Hematopoietic multipotent progenitor cell treated with erythropoietin and hydrocortisone succinate and interleukin-3 and kit ligand, for 4 days (in vitro differentiated cells): ENCODE measurements at regions not wholly inside any gene's neighbourhood (a gene's known extent, or its start where the extent isn't known, plus 50 kb on each side); places are given as distances from the start of the nearest gene placed in this dataset.

Experiments used
- DNase-seq: peaks from one replicate; pipeline ENCODE4 v3.0.0-alpha.2; 2015

DNA sequence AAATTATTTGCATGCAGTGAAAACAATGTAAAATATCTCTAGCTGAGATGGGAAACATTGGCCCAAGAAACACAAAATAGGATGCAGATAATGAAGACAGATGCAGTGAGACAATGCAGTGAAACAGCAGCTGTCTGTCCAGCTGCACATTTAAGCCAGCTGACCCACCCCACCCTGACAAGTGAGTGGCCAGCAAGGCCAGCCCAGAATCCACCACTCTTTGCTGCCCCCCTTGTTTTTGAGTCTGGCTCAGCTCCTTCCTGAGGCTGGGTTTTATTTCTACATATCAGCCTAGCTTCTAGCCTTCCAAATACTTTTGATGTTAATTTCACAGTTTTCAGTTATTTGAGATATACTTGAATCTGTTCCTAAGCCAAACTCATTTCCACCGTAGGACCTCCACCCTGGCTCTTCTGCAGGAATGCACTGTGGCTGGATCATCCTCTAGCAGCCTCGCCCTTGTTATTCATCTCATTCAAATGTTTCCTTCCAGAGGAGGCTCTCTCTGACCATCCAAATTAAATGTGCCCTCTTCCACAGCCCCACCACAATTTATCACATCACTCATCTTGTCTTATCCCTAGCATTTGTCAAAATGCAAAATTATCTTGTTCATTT, 154.1 kb upstream of the POU2AF2 start:
- DNase-seq: no peak

DNA sequence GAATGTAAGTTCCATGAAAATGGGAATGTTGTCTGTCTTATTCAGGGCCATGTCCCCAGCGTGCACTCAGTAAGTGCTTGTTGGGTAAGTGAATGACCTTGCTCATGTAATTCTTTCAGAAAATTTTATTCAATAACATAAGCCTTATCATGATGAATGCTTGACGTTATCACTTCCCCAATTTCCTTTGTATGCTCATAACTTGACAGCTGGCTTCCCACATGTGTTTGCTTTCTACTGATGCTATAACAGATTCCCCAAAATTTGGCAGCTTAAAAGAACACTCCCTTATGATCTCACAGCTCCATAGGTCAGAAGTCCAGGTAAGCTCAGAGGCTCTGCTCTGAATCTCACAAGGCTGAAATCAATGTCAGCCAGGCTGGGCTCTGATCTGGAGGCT, 155.8 kb upstream of the POU2AF2 start:
- peak; percentile 45 for DNase-seq

DNA sequence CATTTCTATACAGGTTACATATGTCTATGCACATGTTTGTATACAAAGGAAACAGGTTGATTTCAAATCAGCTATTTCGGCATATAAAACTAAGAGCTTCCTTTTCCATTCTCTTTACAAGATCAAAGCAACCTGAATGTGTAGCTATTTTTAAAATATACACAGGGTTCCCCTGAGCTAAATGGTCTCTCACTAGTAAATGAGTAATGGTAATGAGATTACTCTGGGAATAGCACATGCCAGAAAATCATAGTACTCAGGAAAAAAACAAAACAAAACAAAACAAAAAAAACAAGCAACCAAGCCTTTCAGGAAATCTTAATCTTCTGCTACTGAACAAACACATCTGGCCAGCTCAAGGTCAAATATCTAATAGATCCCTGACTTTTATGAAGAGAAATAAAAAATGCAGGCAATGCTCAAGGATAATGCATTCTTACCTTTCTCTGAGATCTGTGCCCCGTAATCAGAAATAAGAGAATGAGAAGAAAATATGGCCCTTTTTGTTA, 156.6 kb upstream of the POU2AF2 start:
- DNase-seq: no peak

DNA sequence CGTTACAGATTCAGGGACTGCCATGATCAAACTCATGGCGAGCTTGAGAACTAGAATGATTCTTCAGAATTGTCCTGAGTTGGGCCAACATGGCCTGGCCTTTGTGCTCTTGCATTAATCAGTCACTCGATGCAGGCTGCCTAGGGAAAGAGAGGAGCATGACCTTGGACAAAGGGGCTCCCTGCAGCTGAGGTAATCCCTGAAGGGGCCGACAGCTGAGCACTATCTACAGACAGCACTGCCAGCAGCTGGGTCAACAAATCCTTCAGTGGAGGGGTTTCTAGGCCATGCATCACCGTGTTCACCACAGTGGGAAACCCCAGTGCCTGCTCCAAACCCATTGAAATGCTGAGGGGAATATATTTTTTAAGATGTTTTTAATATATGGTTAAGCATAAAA, 159.5 kb upstream of the POU2AF2 start:
- no peak for DNase-seq

DNA sequence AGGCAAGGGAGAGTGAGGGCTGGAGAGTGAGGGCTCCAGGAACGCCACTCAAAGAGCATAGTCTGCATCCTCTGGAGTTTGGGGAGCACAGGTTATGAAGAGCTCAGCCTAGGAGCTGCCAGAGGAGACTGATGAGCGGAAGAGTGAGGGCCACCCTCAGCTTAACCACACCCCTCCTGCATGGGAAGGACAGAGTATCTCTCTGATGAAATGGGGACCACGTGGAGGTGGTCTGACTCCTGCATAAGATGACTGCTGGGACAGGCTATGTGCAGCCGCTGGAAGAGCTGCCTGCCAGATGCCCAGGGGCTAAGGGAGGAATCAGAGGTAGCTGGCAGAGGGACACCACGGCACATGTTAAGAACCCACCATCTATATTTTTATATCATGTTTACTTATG, 162.9 kb upstream of the POU2AF2 start:
- DNase-seq: no peak

DNA sequence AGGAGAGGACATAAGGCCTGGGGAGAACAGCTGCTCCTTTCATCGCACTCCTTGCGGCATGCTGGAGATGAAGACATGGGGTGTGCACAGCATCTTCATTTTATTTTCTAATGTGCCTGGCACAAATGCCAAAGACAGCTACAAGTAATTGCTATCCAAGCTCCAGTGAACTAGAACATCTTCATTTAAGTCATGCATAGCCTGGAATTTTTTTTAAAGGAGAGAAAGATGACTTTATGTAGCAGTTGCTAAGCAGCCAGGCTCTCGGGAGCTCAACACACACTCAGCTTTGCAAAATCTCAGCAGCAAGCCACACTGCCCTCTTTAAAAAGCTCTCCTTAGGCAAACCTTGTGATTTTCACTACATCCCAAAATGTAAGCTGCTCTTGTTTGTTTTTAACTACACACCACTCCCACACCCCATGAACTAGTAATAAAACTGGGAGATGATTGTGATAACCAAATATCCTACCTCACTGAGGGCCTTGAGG, 164.5 kb upstream of the POU2AF2 start:
- DNase-seq: no peak

DNA sequence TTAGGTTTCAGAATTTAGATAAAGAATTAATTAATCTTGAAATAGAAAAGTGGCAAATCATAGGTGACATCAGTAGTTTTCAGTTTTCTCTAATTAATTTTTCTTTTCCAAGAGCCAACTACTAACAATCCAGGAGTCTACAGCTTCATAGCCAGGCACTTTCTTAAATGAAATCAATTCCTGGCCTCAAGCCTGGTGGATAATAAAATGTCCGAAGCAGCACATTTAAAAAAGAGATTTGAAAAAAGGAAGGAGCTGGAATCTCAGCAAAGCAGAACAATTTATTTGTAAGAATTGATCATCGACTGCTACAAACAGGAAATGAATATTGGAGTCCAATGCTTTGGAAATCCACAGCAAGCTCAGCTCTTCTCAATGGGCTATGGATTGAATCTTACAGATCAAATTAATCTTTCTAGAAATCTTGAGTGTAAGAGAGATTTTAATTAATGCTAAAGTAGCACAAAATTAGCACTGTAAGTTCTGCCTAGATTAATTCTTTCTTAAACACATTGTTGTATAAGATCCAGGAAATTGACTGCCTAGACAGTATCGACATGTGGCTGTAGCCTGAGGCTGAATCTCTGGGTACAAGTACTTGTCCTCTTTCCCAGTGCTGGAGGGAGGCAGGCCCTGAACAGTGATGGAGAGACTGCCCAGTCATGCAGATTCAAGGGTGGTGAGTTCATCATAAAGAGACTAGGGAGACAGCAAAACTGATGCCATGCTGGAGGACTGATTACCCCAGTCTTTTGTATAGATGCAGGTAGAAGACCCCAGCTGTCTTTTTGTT, 167.8 kb upstream of the POU2AF2 start:
- no peak for DNase-seq

DNA sequence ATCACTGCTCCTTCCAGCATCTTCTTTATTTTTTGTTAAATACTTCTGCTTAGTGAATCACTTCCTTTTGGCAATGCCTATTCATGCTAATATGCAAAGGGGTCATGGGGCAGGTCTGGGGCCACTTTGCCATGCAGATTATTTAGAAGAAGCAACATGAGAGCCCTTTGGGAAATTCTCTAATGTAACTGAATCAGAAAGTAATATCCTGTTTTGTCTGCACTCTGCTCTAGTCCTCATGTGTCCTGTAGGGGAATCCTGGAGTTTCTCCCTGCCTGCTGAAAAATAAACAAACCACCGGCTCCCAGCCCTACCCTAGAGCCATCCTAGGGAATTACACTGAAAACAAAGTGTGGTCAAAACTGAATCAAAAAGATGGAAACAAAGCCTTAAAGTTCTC, 176.5 kb upstream of the POU2AF2 start:
- no peak for DNase-seq

DNA sequence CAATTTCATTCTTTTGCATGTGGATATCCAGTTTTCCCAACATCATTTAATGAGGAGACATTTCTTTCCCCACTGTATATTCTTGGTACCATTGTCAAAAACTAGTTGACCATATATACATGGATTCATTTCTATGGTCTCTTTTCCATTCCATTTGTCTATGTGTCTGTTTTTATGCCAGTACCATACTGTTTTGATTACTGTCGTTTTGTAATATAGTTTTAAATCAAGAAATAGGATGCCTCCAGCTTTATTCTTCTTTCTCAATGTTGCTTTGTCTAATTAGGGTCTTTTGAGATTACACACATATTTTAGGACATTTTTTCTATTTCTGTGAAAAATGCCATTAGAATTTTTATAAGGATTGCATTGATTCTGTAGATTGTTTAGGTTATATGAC, 177.5 kb upstream of the POU2AF2 start:
- DNase-seq: no peak

DNA sequence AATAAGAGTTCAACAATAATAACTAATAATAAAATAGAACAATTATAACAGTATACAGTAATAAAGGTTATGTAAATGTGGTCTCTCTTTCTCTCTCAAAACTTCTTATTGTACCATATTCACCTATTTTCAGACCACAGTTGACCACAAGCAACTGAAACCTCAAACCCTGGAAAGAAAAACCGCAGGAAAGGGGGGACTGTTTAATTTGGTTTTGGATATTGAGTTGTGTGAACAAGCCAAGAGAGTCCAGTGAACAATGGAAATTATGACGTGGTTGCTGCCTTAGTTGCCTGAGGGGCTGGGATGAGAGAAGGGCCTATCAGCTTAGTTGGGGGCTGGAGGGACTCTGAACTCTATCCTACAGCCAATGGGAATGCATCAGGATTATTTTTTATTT, 178.7 kb upstream of the POU2AF2 start:
- DNase-seq: peak; percentile 34

DNA sequence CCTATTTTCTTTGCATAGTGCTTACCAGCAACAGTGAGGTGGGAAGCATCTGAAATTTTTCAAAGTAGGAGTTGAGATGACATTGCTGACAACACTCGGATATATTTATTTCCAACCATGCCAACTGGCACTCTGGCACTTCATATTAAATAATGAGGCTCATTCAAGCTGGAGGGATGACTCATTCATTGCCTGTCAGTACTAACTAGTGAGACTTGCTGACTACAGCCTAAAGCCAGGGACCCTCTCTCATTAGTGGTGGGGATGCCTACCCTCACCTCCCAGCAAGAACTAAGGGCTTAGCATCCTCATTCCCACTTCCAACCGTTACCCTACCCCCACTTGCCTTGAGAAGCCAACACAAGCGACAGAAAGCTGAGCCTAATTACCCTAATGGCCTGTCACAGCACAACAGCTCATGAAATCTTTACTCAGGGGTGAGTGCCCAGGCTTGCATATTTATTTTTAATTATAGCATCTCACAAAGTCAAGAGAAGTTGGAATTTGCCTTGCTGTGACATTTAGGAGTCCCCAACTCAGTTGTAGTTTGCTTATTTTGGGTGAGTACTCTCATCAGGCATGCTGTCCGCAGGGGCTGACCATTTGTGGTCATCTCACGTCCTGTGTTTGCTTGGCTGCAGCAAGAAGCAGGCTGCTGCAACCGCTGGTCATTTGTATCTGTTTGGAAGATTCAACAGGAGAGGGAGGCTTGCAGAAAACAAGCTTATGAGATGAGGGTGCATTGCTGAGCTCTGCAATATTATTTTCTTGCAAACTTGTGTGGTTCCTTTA, 181.6 kb upstream of the POU2AF2 start:
- DNase-seq: no peak

DNA sequence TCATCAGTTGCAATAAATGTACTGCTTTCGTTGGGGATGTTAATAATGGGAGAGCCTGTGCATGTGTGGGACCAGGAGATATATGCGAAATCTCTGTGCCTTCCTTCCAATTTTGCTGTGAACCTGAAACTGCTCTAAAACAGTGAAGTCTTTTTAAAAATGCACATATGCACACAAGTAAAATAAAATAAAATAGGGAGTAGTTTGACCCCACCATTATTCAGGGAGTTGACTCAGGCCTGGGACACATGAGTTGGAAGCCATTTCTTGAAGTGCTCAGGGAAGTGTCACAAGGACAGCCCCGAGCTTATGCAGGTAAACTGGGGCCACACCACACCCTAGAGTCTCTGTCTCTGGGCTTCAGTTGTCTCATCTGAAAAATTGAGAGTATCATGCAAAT, 183.1 kb upstream of the POU2AF2 start:
- no peak for DNase-seq

DNA sequence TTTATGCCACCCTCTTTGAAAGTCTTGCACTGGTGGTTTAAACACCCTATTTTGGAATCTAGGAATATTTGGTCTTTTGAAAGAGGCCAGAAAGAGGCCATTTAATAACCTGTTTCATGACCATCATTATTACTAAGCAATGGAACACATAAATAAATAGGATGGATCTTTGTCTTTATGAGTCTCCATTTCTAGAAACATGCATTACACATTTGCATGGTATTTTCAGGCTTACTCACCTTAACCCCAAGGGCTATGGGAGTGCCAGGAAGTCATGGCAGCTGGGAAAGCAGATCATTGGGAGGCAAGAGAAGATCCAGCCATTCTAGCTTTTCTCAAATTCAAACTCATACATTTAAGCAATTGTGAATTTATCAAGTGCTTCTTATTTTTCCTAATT, 185.8 kb upstream of the POU2AF2 start:
- DNase-seq: no peak

DNA sequence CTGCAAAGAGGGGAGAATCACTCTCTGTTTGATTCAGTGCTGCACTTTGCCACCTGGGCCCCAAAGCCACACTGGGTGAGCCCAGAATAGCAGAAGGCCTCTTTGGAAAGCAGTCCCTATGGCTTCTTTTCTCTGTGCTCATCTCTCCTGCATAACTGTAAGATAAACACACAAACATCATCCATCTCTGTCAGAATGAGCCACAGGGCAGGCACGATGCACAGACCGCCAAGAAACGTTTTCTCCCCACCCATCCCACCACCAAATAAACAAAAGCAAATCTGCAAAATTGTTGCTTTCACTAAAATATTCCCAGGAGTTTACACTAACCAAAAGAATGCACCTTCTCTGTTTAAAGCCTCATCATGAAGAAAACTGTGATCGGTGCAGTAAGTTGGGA, 196.4 kb upstream of the POU2AF2 start:
- no peak for DNase-seq

DNA sequence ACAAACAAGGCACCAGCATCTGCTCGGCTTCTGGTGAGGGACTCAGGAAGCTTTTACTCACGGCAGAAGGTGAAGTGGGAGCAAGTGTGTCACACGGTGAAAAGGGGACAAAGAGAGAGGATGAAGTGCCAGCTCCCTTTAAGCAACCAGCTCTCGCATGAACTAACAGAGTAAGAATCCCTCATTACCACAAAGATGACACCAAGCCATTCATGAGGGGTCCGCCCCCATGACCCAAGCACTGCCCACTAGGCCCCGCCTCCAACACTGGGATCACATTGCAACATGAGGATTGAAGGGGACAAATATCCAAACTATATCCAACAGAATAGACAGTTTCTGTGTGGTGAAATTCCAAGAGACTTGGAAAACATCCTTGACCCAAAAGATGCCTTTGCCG, 198.2 kb upstream of the POU2AF2 start:
- DNase-seq: no peak

DNA sequence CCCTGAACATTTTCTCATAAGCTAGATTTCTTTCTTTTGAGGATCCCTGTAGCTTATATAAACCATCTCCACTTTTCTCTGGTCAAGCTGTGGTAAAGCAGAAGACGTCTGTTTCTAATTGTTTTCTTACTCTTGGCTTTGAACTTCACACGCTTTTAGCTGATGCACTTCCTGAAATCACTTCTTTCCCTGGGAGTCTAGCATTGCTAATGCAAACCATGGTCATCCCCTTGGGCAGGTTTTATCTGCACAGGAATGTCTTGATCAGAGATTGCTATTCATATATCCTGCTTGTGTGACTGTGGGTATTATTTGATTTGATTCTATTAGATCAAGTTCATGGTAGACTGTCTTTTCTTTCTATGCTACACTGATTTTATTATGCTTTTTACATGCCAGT, 199.2 kb upstream of the POU2AF2 start:
- DNase-seq: no peak

DNA sequence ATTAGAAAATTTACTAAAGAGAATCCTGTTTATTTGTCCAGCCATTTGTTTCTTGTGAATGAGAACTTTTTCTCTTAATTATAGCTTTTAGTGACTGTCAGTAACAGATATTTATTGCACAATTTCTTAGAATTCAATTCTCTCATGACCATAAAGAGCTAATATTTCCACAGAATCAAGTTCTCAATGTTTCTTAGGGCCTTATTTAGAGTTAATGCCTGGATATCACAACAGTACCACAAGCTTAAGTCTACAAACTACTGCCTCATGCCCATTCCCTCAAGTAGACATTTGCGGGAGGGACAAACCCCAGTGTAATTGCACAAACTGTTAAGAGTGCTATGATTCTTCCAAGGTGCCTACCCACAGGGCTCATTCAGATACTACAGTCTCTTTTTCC, 199.7 kb upstream of the POU2AF2 start:
- DNase-seq: no peak

DNA sequence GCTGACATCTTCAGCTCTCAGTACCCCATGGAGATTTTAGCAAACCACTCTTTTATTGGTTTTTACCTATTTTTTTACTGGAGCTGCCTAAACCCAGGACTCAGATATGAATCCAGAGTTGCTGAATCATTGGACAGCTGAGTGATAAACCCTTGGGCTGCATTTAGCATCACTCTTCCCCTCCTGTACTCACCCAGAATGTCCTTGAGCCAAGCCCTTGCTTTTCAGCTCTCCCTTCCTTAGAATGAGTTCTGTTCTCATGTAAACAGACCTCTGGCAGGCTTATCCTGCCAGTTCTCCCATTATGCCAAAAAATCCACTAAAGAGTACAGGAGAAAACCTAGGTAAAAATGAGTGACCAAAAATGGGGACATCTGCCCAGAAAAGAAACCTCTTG, 200.1 kb upstream of the POU2AF2 start:
- DNase-seq: no peak

DNA sequence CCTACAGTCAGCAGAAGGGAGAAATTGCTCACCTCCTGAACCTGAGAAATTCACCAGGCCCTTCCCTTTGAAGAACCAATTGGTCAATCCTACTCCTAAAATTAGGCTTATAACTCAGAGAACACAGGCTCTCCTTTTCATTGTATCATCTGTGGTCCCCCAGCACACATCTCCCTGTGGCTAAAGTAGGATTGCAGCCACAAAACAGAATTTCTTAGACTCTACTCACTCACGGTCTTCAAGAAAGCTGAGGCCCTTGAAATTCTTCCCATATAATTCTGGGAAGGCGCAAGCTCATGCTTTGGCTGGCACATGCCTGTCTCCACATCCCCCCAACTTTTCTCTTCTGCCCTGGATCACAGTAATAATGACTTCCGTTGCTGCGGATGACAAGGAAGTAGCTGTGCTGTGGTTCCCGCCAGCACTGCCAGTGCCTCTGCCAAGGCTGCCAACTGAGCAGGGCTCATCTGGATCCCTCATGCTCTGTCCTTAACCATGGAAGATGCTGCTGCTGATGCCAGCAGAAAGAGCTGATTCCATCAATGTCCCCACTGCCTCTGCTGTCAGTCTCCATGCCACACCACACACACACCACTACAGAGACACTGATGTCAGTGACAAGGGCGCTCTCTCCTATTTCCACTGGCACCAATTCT, 200.6 kb upstream of the POU2AF2 start:
- DNase-seq: peak; percentile 12

DNA sequence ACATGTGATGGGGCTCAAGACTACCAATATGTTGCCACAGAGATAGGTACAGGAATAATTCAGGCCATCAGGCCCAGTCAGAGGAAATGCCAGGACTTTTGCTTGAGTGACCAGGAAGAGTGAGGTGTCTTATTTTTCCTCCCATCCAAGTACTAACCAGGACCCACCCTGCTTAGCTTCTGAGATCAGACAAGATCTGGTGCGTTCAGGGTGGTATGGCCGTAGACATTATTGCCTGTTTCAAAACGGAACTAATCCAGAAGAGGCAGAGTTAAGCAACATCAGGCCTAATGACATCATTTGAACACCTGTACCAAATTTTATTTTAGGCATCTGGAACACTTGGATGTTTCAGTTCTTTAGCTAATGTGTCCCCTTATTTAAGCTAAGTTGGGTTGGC, 205.5 kb upstream of the POU2AF2 start:
- DNase-seq: no peak

DNA sequence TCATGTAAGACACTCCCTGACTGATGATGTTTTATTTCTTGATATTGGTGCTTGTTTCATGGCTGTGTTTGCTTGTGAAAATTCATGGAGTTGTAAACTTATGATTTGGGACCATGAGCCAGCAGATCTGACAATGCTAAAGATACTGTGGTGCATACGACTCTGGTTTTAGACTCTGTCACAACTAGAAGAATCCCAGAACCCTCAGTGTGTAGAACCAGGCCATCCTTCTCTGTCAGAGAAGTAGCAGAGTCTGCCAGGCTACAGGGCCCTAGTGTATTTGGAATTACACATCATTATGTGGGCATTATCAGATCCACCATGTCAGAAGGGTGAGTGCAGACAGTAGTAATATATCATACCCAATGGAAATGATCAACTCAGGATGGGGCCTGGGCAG, 209.8 kb upstream of the POU2AF2 start:
- no peak for DNase-seq

DNA sequence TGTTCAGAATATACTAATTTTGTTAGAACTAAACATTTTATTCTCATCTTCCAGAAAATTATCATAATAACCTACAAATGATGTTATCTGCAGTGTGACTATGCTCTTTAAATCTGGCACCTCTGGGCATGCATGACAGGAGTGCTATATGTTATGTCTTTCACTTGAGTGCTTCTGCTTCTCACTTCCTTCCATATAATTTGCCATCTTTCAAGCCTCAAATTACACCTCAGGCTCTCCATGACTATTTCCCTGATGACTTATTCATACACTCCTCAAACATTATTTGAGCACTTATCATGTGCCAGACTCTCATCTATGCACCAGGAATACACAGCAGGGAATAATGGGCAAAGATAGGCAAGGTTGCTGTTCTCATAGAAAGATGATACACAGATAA, 219.3 kb upstream of the POU2AF2 start:
- no peak for DNase-seq

DNA sequence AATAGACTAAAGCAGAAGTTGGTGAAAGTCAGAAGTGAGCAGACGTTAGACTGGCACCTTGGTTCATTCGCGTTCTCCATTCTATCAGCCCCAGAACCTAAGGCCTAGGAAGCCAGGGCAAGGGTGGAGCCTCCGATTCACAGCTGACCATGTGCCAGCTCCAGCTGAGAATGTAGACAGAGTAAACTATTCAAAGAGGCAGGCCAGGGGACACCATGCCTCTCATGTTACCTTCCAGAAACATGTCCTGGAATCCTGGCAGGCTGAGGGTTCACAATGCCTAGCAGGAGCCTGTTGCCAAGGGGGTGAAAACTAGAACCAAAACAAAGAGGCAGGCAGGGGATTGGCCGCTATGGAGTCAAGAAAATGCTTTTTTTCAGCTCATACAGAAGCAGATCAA, 224.4 kb upstream of the POU2AF2 start:
- no peak for DNase-seq
